GM19025 (cell line): ENCODE measurements at regions not wholly inside any gene's neighbourhood (a gene's known extent, or its start where the extent isn't known, plus 50 kb on each side); places are given as distances from the start of the nearest gene placed in this dataset.

Source experiments
- ATAC-seq: cut with Tn5 transposase; IDR thresholded peaks from one replicate; pipeline ENCODE4 v1.9.1; 2021; ENCODE audit warnings: mild to moderate bottlenecking, low read depth, moderate library complexity; ENCODE audit not compliant: unreplicated experiment

- no peak for ATAC-seq
Observed at GRCh38 chr11:8794126-8794525, 111.5 kb downstream of the RPL27A start.

- ATAC-seq: no peak
Observed at GRCh38 chr11:8794677-8795103, 112.1 kb downstream of the RPL27A start.

- no peak for ATAC-seq
Observed at GRCh38 chr11:8796941-8797340, 114.0 kb upstream of the AKIP1 start.

- ATAC-seq: no peak
Observed at GRCh38 chr11:8799273-8799672, 111.7 kb upstream of the AKIP1 start.

GRCh38 chr11:8800520-8801110, 110.4 kb upstream of the AKIP1 start:
- ATAC-seq: no peak

GRCh38 chr11:8801121-8801520, 109.9 kb upstream of the AKIP1 start:
- ATAC-seq: no peak

- ATAC-seq: no peak
Observed at GRCh38 chr11:8802251-8802650, 108.7 kb upstream of the AKIP1 start.

- no peak for ATAC-seq
Observed at GRCh38 chr11:8803973-8804372, 107.0 kb upstream of the AKIP1 start.

GRCh38 chr11:8805296-8805695, 105.7 kb upstream of the AKIP1 start:
- ATAC-seq: no peak

GRCh38 chr11:8806974-8807373, 104.0 kb upstream of the AKIP1 start:
- no peak for ATAC-seq

GRCh38 chr11:8807544-8808225, 103.3 kb upstream of the AKIP1 start:
- no peak for ATAC-seq

GRCh38 chr11:8808226-8808585, 102.8 kb upstream of the AKIP1 start:
- ATAC-seq: no peak

- ATAC-seq: no peak
Observed at GRCh38 chr11:8809241-8809938, 101.6 kb upstream of the AKIP1 start.

GRCh38 chr11:8809939-8810539, 101.0 kb upstream of the AKIP1 start:
- ATAC-seq: no peak

- no peak for ATAC-seq
Observed at GRCh38 chr11:8810540-8811301, 100.3 kb upstream of the AKIP1 start.

GRCh38 chr11:8811571-8811970, 99.4 kb upstream of the AKIP1 start:
- ATAC-seq: no peak

GRCh38 chr11:8812438-8812837, 98.6 kb upstream of the AKIP1 start:
- no peak for ATAC-seq

- ATAC-seq: peak; percentile 69
Observed at GRCh38 chr11:8813658-8814057, 97.3 kb upstream of the AKIP1 start.

- no peak for ATAC-seq
Observed at GRCh38 chr11:8814209-8814922, 96.6 kb upstream of the AKIP1 start.

- ATAC-seq: no peak
Observed at GRCh38 chr11:8814923-8815240, 96.1 kb upstream of the AKIP1 start.
